Brain microvascular endothelial cell (primary cell): ENCODE measurements at regions not wholly inside any gene's neighbourhood (a gene's known extent, or its start where the extent isn't known, plus 50 kb on each side); places are given as distances from the start of the nearest gene placed in this dataset.

Experiments
- DNase-seq: peaks from one replicate; pipeline ENCODE4 v3.0.0-alpha.2; 2020
- H3K27ac ChIP-seq: fragments of 250-450 bp; sonication (Bioruptor Pico); 2 replicates; pipeline ENCODE4 v1.5.1; 2020; ENCODE audit warnings: mild to moderate bottlenecking, moderate library complexity
- H3K27me3 ChIP-seq: fragments of 250-450 bp; sonication (Bioruptor Pico); replicated peaks from 2 replicates; pipeline ENCODE4 v1.5.1; 2020; ENCODE audit warnings: mild to moderate bottlenecking
- H3K36me3 ChIP-seq: fragments of 250-450 bp; sonication (Bioruptor Pico); replicated peaks from 2 replicates; pipeline ENCODE4 v1.5.1; 2020; ENCODE audit warnings: mild to moderate bottlenecking
- H3K4me3 ChIP-seq: 2 replicates; pipeline ENCODE4 v1.5.1; 2011; ENCODE audit warnings: low read depth, mild to moderate bottlenecking, control low read depth, low read length, moderate library complexity
- CTCF ChIP-seq: IDR thresholded peaks from 2 replicates; pipeline ENCODE4 v1.5.1; 2011; ENCODE audit warnings: low read depth, mild to moderate bottlenecking, moderate library complexity, low read length, control low read depth, inconsistent platforms; ENCODE audit errors: missing control alignments
- in situ Hi-C: cut with HindIII; loops from 2 replicates; pipeline ENCODE4 v1.10.0; 2017; ENCODE audit warnings: low sequenced_read_pairs, low pct_ligation_motif_present

- H3K36me3 ChIP-seq, result no peaks in the 10 kb centered on the region
- H3K4me3 ChIP-seq, result no peak overlapping the region
- DNase-seq, result no peak
- in situ Hi-C loops, result no loop called here
- H3K27ac ChIP-seq, result no peak overlapping the region
- no peak for TF ChIP-seq CTCF
- no peaks in the 10 kb centered on the region for H3K27me3 ChIP-seq
These were observed 270.6 kb upstream of the DPPA4 start for GRCh38 chr3:109607897-109608296.

GRCh38 chr3:109608574-109608973, 271.2 kb upstream of the DPPA4 start:
- no peak for DNase-seq
- no peaks in the 10 kb centered on the region for H3K36me3 ChIP-seq
- in situ Hi-C loops, result no loop called here
- H3K27ac ChIP-seq, result no peak overlapping the region
- no peaks in the 10 kb centered on the region for H3K27me3 ChIP-seq
- no peak overlapping the region for H3K4me3 ChIP-seq
- no peak for TF ChIP-seq CTCF

GRCh38 chr3:109618766-109619378, 281.5 kb upstream of the DPPA4 start:
- H3K36me3 ChIP-seq, result no peaks in the 10 kb centered on the region
- no peak overlapping the region for H3K4me3 ChIP-seq
- in situ Hi-C loops, result no loop called here
- H3K27me3 ChIP-seq, result no peaks in the 10 kb centered on the region
- H3K27ac ChIP-seq, result no peak overlapping the region
- no peak for DNase-seq
- no peak for TF ChIP-seq CTCF

- in situ Hi-C loops, result no loop called here
- DNase-seq, result no peak
- Histone ChIP-seq H3K27me3 (no peaks in the 10 kb centered on the region), H3K4me3 (no peak overlapping the region), H3K36me3 (no peaks in the 10 kb centered on the region), H3K27ac (no peak overlapping the region)
- TF ChIP-seq CTCF, result no peak
These were observed 294.6 kb upstream of the DPPA4 start for GRCh38 chr3:109631897-109632296.

- in situ Hi-C loops, result no loop called here
- no peaks in the 10 kb centered on the region for H3K36me3 ChIP-seq
- TF ChIP-seq CTCF, result no peak
- no peak overlapping the region for H3K4me3 ChIP-seq
- no peak overlapping the region for H3K27ac ChIP-seq
- no peak for DNase-seq
- no peaks in the 10 kb centered on the region for H3K27me3 ChIP-seq
These were observed 302.9 kb upstream of the DPPA4 start for GRCh38 chr3:109640146-109640652.

- no peak overlapping the region for H3K4me3 ChIP-seq
- no peaks in the 10 kb centered on the region for H3K36me3 ChIP-seq
- in situ Hi-C loops, result no loop called here
- DNase-seq, result no peak
- TF ChIP-seq CTCF, result no peak
- no peaks in the 10 kb centered on the region for H3K27me3 ChIP-seq
- H3K27ac ChIP-seq, result no peak overlapping the region
These were observed 304.7 kb upstream of the DPPA4 start for GRCh38 chr3:109642025-109642424.
